HEK293 (cell line): ENCODE measurements at regions not wholly inside any gene's neighbourhood (a gene's known extent, or its start where the extent isn't known, plus 50 kb on each side); places are given as distances from the start of the nearest gene placed in this dataset.

Source experiments
- CTCF ChIA-PET: fragments of 350-600 bp; formaldehyde crosslinking; extraction: SDS; loops from one replicate; lab custom pipeline; 2021; ENCODE audit warnings: antibody characterized with exemption; lab: Yijun Ruan, JAX
- POLR2A ChIA-PET: fragments of 300-600 bp; formaldehyde crosslinking; extraction: SDS; loops from one replicate; lab custom pipeline; 2020; ENCODE audit warnings: antibody characterized with exemption, inconsistent platforms; lab: Yijun Ruan, JAX
- H3K27ac ChIP-seq: fragments of 200-500 bp; sonication (Bioruptor generic); 2 replicates; pipeline ENCODE4 v1.5.1; 2014; ENCODE audit warnings: low read depth, low read length, control low read depth, inconsistent platforms; ENCODE audit errors: extremely low read depth
- H3K36me3 ChIP-seq, 2 experiments: fragments of 200-500 bp in 1 of 2; sonication (Bioruptor generic) in 1 of 2; 1 replicate in 1 of 2; 2 replicates in 1 of 2; pipeline ENCODE4 v1.5.1; 2014 to 2017; ENCODE audit warnings: inconsistent platforms in 2 of 2, low read length in 2 of 2; ENCODE audit not compliant: control insufficient read depth in 2 of 2, insufficient read depth in 1 of 2
- H3K4me1 ChIP-seq: fragments of 200-500 bp; sonication (Bioruptor generic); 2 replicates; pipeline ENCODE4 v1.5.1; 2014; ENCODE audit warnings: mild to moderate bottlenecking, low read length, inconsistent platforms; ENCODE audit not compliant: control insufficient read depth, insufficient read depth
- H3K4me3 ChIP-seq: 2 replicates; pipeline ENCODE4 v1.5.1; 2011; ENCODE audit warnings: low read depth, mild to moderate bottlenecking, control low read depth, low read length, moderate library complexity
- H3K9me3 ChIP-seq: fragments of 200-500 bp; sonication (Bioruptor generic); 2 replicates; pipeline ENCODE4 v1.5.1; 2014; ENCODE audit warnings: low read depth, low read length, inconsistent platforms; ENCODE audit not compliant: control insufficient read depth, insufficient read depth
- ELK4 ChIP-seq: IDR thresholded peaks from 2 replicates; pipeline ENCODE4 v1.6.1; 2011; ENCODE audit warnings: mild to moderate bottlenecking, low read depth, low read length, borderline replicate concordance
- GLIS2 ChIP-seq: fragments of 450-650 bp; formaldehyde crosslinking; IDR thresholded peaks from 2 replicates; pipeline ENCODE4 v1.5.1; 2016; ENCODE audit warnings: missing biosample characterization, missing genetic modification characterization
- HOXA7 ChIP-seq: sonication (generic); formaldehyde crosslinking; IDR thresholded peaks from 2 replicates; pipeline ENCODE4 v1.8.1; 2022; ENCODE audit warnings: missing genetic modification reagents, borderline replicate concordance
- MZF1 ChIP-seq: fragments of 450-650 bp; formaldehyde crosslinking; IDR thresholded peaks from 2 replicates; pipeline ENCODE4 v1.5.1; 2017; ENCODE audit warnings: missing biosample characterization, missing genetic modification characterization, borderline replicate concordance
- PRDM1 ChIP-seq: fragments of 450-650 bp; formaldehyde crosslinking; IDR thresholded peaks from 2 replicates; pipeline ENCODE4; 2016; ENCODE audit warnings: missing biosample characterization, missing genetic modification characterization
- REPIN1 ChIP-seq: fragments of 450-650 bp; formaldehyde crosslinking; IDR thresholded peaks from 2 replicates; pipeline ENCODE4 v1.5.1; 2017; ENCODE audit warnings: missing biosample characterization, missing genetic modification characterization, low read depth
- SCRT1 ChIP-seq: fragments of 450-650 bp; formaldehyde crosslinking; IDR thresholded peaks from 2 replicates; pipeline ENCODE4 v1.5.1; 2016; ENCODE audit warnings: missing biosample characterization, missing genetic modification characterization, borderline replicate concordance
- SP3 ChIP-seq: fragments of 450-650 bp; formaldehyde crosslinking; IDR thresholded peaks from 2 replicates; pipeline ENCODE4 v1.5.1; 2016; ENCODE audit warnings: missing biosample characterization, missing genetic modification characterization
- WT1 ChIP-seq: fragments of 450-650 bp; formaldehyde crosslinking; IDR thresholded peaks from 2 replicates; pipeline ENCODE4 v1.5.1; 2016; ENCODE audit warnings: missing biosample characterization, missing genetic modification characterization
- ZBTB48 ChIP-seq: fragments of 450-650 bp; formaldehyde crosslinking; IDR thresholded peaks from 2 replicates; pipeline ENCODE4 v1.5.1; 2016; ENCODE audit warnings: missing biosample characterization, missing genetic modification characterization
- ZFP41 ChIP-seq: fragments of 450-650 bp; formaldehyde crosslinking; IDR thresholded peaks from 2 replicates; pipeline ENCODE4 v1.5.1; 2016; ENCODE audit warnings: missing biosample characterization, missing genetic modification characterization, borderline replicate concordance
- ZFP69B ChIP-seq: fragments of 450-650 bp; formaldehyde crosslinking; IDR thresholded peaks from 2 replicates; pipeline ENCODE4 v1.5.1; 2016; ENCODE audit warnings: missing biosample characterization, missing genetic modification characterization
- ZNF133 ChIP-seq: fragments of 450-650 bp; formaldehyde crosslinking; IDR thresholded peaks from 2 replicates; pipeline ENCODE4 v1.5.1; 2016; ENCODE audit warnings: missing biosample characterization, missing genetic modification characterization
- ZNF184 ChIP-seq: fragments of 450-650 bp; IDR thresholded peaks from 2 replicates; pipeline ENCODE4 v1.5.1; 2018; ENCODE audit warnings: missing biosample characterization, mild to moderate bottlenecking, missing genetic modification characterization
- ZNF202 ChIP-seq: fragments of 450-650 bp; formaldehyde crosslinking; IDR thresholded peaks from 2 replicates; pipeline ENCODE4 v1.5.1; 2016; ENCODE audit warnings: missing biosample characterization, missing genetic modification characterization, borderline replicate concordance
- ZNF423 ChIP-seq: fragments of 450-650 bp; formaldehyde crosslinking; IDR thresholded peaks from 2 replicates; pipeline ENCODE4 v1.5.1; 2016; ENCODE audit warnings: missing biosample characterization, missing genetic modification characterization
- ZNF571 ChIP-seq: fragments of 450-650 bp; formaldehyde crosslinking; IDR thresholded peaks from 2 replicates; pipeline ENCODE4 v1.5.0; 2017; ENCODE audit warnings: missing biosample characterization, missing genetic modification characterization
- ZNF585B ChIP-seq: fragments of 450-650 bp; formaldehyde crosslinking; IDR thresholded peaks from 2 replicates; pipeline ENCODE4 v1.5.1; 2016; ENCODE audit warnings: missing biosample characterization, missing genetic modification characterization
- ZNF600 ChIP-seq: fragments of 450-650 bp; formaldehyde crosslinking; IDR thresholded peaks from 2 replicates; pipeline ENCODE4 v1.5.1; 2016; ENCODE audit warnings: missing biosample characterization, missing genetic modification characterization
- ZNF610 ChIP-seq: fragments of 450-650 bp; formaldehyde crosslinking; IDR thresholded peaks from 2 replicates; pipeline ENCODE4 v1.5.1; 2016; ENCODE audit warnings: missing biosample characterization, missing genetic modification characterization, borderline replicate concordance
- ZNF624 ChIP-seq: fragments of 450-650 bp; formaldehyde crosslinking; IDR thresholded peaks from 2 replicates; pipeline ENCODE4 v1.5.1; 2017; ENCODE audit warnings: missing biosample characterization, missing genetic modification characterization
- ZNF76 ChIP-seq: fragments of 450-650 bp; formaldehyde crosslinking; IDR thresholded peaks from 2 replicates; pipeline ENCODE4; 2016; ENCODE audit warnings: low read depth, missing biosample characterization, missing genetic modification characterization, borderline replicate concordance
- ZNF837 ChIP-seq: fragments of 450-650 bp; formaldehyde crosslinking; IDR thresholded peaks from 2 replicates; pipeline ENCODE4 v1.5.1; 2016; ENCODE audit warnings: missing biosample characterization, missing genetic modification characterization
- ZSCAN18 ChIP-seq: fragments of 450-650 bp; formaldehyde crosslinking; IDR thresholded peaks from 2 replicates; pipeline ENCODE4 v1.5.1; 2016; ENCODE audit warnings: missing biosample characterization, missing genetic modification characterization
- ZSCAN30 ChIP-seq: fragments of 450-650 bp; IDR thresholded peaks from 2 replicates; pipeline ENCODE4 v1.5.1; 2018; ENCODE audit warnings: missing biosample characterization, mild to moderate bottlenecking, missing genetic modification characterization, moderate library complexity
- TF ChIP-seq, protein P1 (sequence below): fragments of 450-650 bp; formaldehyde crosslinking; IDR thresholded peaks from 2 replicates; pipeline ENCODE4 v1.5.1; 2016; ENCODE audit warnings: missing biosample characterization, missing genetic modification characterization
- TF ChIP-seq, protein P2 (sequence below): fragments of 450-650 bp; formaldehyde crosslinking; IDR thresholded peaks from 2 replicates; pipeline ENCODE4 v1.5.1; 2016; ENCODE audit warnings: missing biosample characterization, missing genetic modification characterization, low read depth
- TF ChIP-seq, protein P3 (sequence below): fragments of 450-650 bp; formaldehyde crosslinking; IDR thresholded peaks from 2 replicates; pipeline ENCODE4 v1.5.1; 2017; ENCODE audit warnings: missing biosample characterization, missing genetic modification characterization

GRCh38 chr11:127461241-127462064, 460.9 kb upstream of the KIRREL3 start:
- Histone ChIP-seq H3K4me1 (no peaks in the 10 kb centered on the region), H3K27ac (no peak overlapping the region), H3K36me3 (no peaks in the 10 kb centered on the region), H3K4me3 (no peak overlapping the region), H3K9me3 (no peaks in the 10 kb centered on the region)
- ChIA-PET POLR2A (no interaction called here), CTCF (interaction anchor here (1.3 kb wide), 1 partner anchor 9 kb away, joined by 4 read pairs; no protein-coding TSS in a partner anchor)
- TF ChIP-seq ZNF133 (tag by site-specific recombination) (no peak), SP3 (tag by site-specific recombination) (no peak), ZNF837 (tag by site-specific recombination) (no peak), SCRT1 (tag by site-specific recombination) (no peak), REPIN1 (tag by site-specific recombination) (no peak), ZNF585B (tag by site-specific recombination) (no peak), ZSCAN30 (tag by site-specific recombination) (no peak), ELK4 (no peak), ZNF202 (tag by site-specific recombination) (no peak), ZFP41 (tag by site-specific recombination) (no peak), WT1 (tag by site-specific recombination) (no peak), ZNF600 (tag by site-specific recombination) (no peak), ZNF423 (tag by site-specific recombination) (no peak), ZNF610 (tag by site-specific recombination) (no peak), ZNF184 (tag by site-specific recombination) (no peak)
- TF ChIP-seq, protein P1, sequence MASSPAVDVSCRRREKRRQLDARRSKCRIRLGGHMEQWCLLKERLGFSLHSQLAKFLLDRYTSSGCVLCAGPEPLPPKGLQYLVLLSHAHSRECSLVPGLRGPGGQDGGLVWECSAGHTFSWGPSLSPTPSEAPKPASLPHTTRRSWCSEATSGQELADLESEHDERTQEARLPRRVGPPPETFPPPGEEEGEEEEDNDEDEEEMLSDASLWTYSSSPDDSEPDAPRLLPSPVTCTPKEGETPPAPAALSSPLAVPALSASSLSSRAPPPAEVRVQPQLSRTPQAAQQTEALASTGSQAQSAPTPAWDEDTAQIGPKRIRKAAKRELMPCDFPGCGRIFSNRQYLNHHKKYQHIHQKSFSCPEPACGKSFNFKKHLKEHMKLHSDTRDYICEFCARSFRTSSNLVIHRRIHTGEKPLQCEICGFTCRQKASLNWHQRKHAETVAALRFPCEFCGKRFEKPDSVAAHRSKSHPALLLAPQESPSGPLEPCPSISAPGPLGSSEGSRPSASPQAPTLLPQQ = no peak
- TF ChIP-seq, protein P2, sequence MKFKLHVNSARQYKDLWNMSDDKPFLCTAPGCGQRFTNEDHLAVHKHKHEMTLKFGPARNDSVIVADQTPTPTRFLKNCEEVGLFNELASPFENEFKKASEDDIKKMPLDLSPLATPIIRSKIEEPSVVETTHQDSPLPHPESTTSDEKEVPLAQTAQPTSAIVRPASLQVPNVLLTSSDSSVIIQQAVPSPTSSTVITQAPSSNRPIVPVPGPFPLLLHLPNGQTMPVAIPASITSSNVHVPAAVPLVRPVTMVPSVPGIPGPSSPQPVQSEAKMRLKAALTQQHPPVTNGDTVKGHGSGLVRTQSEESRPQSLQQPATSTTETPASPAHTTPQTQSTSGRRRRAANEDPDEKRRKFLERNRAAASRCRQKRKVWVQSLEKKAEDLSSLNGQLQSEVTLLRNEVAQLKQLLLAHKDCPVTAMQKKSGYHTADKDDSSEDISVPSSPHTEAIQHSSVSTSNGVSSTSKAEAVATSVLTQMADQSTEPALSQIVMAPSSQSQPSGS (tag by site-specific recombination) = no peak

DNA sequence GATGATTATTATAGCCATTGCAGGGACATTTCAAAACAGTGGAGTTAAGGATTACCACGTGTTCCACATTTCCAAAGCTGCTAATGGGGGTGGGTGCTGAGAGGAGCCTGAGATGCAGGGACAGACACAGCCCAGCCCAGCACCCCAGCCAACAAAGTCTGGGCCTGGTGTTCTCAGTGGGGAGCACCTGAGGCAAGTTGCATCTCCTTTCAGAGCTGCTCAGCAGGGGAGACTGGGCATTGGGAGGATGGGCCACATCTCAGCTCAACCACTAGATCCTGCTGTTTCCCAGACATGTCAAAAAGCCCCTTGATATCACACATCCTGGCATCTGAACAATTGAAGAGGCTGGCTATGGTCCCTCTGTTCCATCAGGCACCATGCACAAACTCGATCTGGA, 458.0 kb upstream of the KIRREL3 start:
- Histone ChIP-seq H3K36me3 (no peaks in the 10 kb centered on the region), H3K4me3 (no peak overlapping the region), H3K9me3 (no peaks in the 10 kb centered on the region), H3K27ac (no peak overlapping the region), H3K4me1 (no peaks in the 10 kb centered on the region)
- ChIA-PET POLR2A (no interaction called here), CTCF (interaction anchor here (1.2 kb wide), 1 partner anchor 13 kb away, joined by 3 read pairs; no protein-coding TSS in a partner anchor)
- TF ChIP-seq ZBTB48 (tag by site-specific recombination) (no peak), PRDM1 (no peak), ZFP69B (tag by site-specific recombination) (no peak), REPIN1 (tag by site-specific recombination) (no peak), ZSCAN18 (tag by site-specific recombination) (no peak), MZF1 (tag by site-specific recombination) (no peak), ZNF76 (tag by site-specific recombination) (no peak), SP3 (tag by site-specific recombination) (no peak), HOXA7 (no peak), GLIS2 (no peak), ZNF571 (tag by site-specific recombination) (no peak), ZNF624 (tag by site-specific recombination) (no peak)
- TF ChIP-seq, protein P3, sequence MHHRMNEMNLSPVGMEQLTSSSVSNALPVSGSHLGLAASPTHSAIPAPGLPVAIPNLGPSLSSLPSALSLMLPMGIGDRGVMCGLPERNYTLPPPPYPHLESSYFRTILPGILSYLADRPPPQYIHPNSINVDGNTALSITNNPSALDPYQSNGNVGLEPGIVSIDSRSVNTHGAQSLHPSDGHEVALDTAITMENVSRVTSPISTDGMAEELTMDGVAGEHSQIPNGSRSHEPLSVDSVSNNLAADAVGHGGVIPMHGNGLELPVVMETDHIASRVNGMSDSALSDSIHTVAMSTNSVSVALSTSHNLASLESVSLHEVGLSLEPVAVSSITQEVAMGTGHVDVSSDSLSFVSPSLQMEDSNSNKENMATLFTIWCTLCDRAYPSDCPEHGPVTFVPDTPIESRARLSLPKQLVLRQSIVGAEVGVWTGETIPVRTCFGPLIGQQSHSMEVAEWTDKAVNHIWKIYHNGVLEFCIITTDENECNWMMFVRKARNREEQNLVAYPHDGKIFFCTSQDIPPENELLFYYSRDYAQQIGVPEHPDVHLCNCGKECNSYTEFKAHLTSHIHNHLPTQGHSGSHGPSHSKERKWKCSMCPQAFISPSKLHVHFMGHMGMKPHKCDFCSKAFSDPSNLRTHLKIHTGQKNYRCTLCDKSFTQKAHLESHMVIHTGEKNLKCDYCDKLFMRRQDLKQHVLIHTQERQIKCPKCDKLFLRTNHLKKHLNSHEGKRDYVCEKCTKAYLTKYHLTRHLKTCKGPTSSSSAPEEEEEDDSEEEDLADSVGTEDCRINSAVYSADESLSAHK (tag by site-specific recombination) = no peak
